Testis (tissue), 2 donors: ENCODE measurements at regions not wholly inside any gene's neighbourhood (a gene's known extent, or its start where the extent isn't known, plus 50 kb on each side); places are given as distances from the start of the nearest gene placed in this dataset.

Source experiments
- POLR2A ChIP-seq: fragments of 450-650 bp; IDR thresholded peaks from one replicate; pipeline ENCODE4 v1.6.1; 2017; ENCODE audit warnings: antibody characterized with exemption, mild to moderate bottlenecking, moderate library complexity
- TF ChIP-seq, protein P1 (sequence below), 3 experiments: fragments of 450-650 bp in 2 of 3; fragments of 200-600 bp in 1 of 3; sonication (generic) in 1 of 3; IDR thresholded peaks; one replicate each; pipeline ENCODE4 v1.5.1; 2016 to 2019; ENCODE audit warnings: antibody characterized with exemption in 3 of 3, mild to moderate bottlenecking in 2 of 3, moderate library complexity in 1 of 3

DNA sequence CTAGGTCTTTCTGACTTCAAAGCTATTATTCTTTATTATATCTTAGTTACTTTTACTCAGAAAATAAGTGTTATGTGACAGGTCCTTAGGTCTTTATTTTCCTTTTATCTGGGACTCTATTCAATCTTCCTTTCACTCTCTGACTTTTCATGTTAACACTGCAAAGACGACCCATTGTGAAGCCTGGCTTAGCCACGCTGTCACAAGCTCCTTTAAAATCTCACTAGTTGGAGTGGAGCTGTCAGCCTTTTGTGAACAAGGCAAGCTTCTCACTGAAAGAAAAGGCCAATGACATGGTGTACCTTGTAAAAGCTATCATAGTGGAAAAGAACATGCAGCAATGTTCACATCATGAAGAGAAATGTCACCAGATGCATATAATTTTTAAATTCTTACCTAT, 1130.7 kb upstream of the FAM98A start:
- TF ChIP-seq, protein P1, sequence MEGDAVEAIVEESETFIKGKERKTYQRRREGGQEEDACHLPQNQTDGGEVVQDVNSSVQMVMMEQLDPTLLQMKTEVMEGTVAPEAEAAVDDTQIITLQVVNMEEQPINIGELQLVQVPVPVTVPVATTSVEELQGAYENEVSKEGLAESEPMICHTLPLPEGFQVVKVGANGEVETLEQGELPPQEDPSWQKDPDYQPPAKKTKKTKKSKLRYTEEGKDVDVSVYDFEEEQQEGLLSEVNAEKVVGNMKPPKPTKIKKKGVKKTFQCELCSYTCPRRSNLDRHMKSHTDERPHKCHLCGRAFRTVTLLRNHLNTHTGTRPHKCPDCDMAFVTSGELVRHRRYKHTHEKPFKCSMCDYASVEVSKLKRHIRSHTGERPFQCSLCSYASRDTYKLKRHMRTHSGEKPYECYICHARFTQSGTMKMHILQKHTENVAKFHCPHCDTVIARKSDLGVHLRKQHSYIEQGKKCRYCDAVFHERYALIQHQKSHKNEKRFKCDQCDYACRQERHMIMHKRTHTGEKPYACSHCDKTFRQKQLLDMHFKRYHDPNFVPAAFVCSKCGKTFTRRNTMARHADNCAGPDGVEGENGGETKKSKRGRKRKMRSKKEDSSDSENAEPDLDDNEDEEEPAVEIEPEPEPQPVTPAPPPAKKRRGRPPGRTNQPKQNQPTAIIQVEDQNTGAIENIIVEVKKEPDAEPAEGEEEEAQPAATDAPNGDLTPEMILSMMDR (IDR thresholded peaks at IDR 0.05): no peak
- TF ChIP-seq POLR2A: no peak
